HCT116 (cell line): ENCODE measurements at regions not wholly inside any gene's neighbourhood (a gene's known extent, or its start where the extent isn't known, plus 50 kb on each side); places are given as distances from the start of the nearest gene placed in this dataset.

Experiments
- CTCF ChIP-seq, 3 experiments: fragments of 200-600 bp in 1 of 3; sonication (generic) in 1 of 3; IDR thresholded peaks in 2 of 3; conservative IDR thresholded peaks in 1 of 3; 2 replicates each; pipeline ENCODE4 v1.5.1; 2012 to 2017; ENCODE audit warnings: low read depth in 2 of 3, low read length in 2 of 3, antibody characterized with exemption in 1 of 3, borderline replicate concordance in 1 of 3, control low read depth in 1 of 3, mild to moderate bottlenecking in 1 of 3, mixed read lengths in 1 of 3, mixed run types in 1 of 3, moderate library complexity in 1 of 3; ENCODE audit not compliant: insufficient read depth in 1 of 3
- ZBTB33 ChIP-seq: IDR thresholded peaks from 2 replicates; pipeline ENCODE4 v1.6.1; 2011; ENCODE audit warnings: mild to moderate bottlenecking, low read length, moderate library complexity; ENCODE audit not compliant: insufficient replicate concordance; ENCODE audit errors: extremely low read depth

- TF ChIP-seq CTCF (IDR thresholded peaks at IDR 0.05 in 2 of 3, conservative IDR thresholded peaks at IDR 0.05 in 1 of 3; ENCODE audit: borderline replicate concordance in 1 of 3, insufficient read depth in 1 of 3, low read depth in 2 of 3, low read length in 2 of 3) (no peak), ZBTB33 (no peak)
These were observed 69.7 kb downstream of the TNFAIP3 start for GRCh38 chr6:137936798-137937197.
